ENCODE measurements at regions not wholly inside any gene's neighbourhood (a gene's known extent, or its start where the extent isn't known, plus 50 kb on each side); places are given as distances from the start of the nearest gene placed in this dataset.
"Not testable (repeated sequence)": the region's sequence is repeated elsewhere in the genome, so short reads cannot be mapped to it uniquely, and the experiment has no call there.

DNA sequence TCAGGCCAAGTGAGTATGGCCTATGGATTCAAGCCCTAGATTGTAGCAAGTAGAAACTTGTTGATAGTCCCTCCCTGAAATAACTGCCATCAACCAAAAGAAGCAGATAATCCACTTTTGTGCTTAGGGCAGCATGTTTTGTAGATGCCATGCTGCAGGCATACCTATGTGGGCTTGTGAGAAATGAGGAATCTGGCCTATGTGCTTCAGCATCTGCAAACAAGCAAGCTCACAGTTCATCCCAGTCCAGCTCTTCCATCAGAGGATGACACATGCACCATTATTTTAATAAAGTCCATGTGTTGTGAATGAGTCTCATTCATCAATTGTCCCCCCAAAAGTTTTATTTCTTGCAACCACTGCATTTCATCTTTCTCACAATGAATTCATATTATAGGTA, 421.9 kb upstream of the DIPK2B start:
- H3K27ac ChIP-seq (ENCODE audit: low read depth, low read length): no peak overlapping the region
- no peak overlapping the region for H3K9ac ChIP-seq (ENCODE audit: low read depth in 1 of 2, low read length in 2 of 2)
- no peak overlapping the region for H3K4me3 ChIP-seq (ENCODE audit: low read depth in 1 of 2, low read length in 2 of 2)
- no peaks in the 10 kb centered on the region for H3K4me1 ChIP-seq (ENCODE audit: control insufficient read depth in 1 of 2, insufficient read depth in 2 of 2, low read length in 2 of 2)
- H3K36me3 ChIP-seq (ENCODE audit: control insufficient read depth in 1 of 2, insufficient read depth in 2 of 2, low read length in 2 of 2): no peaks in the 10 kb centered on the region
- no peaks in the 10 kb centered on the region for H3K27me3 ChIP-seq (ENCODE audit: control insufficient read depth in 1 of 2, insufficient read depth in 2 of 2, low read length in 2 of 2)
- H3K9me3 ChIP-seq (ENCODE audit: control insufficient read depth in 1 of 2, low read length in 2 of 2): no peaks in the 10 kb centered on the region

GRCh38 chrX:45622042-45622423, 421.4 kb upstream of the DIPK2B start:
- no peaks in the 10 kb centered on the region for H3K4me1 ChIP-seq (ENCODE audit: control insufficient read depth in 1 of 2, insufficient read depth in 2 of 2, low read length in 2 of 2)
- no peak overlapping the region for H3K27ac ChIP-seq (ENCODE audit: low read depth, low read length)
- no peaks in the 10 kb centered on the region for H3K9me3 ChIP-seq (ENCODE audit: control insufficient read depth in 1 of 2, low read length in 2 of 2)
- no peaks in the 10 kb centered on the region for H3K27me3 ChIP-seq (ENCODE audit: control insufficient read depth in 1 of 2, insufficient read depth in 2 of 2, low read length in 2 of 2)
- H3K9ac ChIP-seq (ENCODE audit: low read depth in 1 of 2, low read length in 2 of 2): no peak overlapping the region
- no peak overlapping the region for H3K4me3 ChIP-seq (ENCODE audit: low read depth in 1 of 2, low read length in 2 of 2)
- H3K36me3 ChIP-seq (ENCODE audit: control insufficient read depth in 1 of 2, insufficient read depth in 2 of 2, low read length in 2 of 2): no peaks in the 10 kb centered on the region

DNA sequence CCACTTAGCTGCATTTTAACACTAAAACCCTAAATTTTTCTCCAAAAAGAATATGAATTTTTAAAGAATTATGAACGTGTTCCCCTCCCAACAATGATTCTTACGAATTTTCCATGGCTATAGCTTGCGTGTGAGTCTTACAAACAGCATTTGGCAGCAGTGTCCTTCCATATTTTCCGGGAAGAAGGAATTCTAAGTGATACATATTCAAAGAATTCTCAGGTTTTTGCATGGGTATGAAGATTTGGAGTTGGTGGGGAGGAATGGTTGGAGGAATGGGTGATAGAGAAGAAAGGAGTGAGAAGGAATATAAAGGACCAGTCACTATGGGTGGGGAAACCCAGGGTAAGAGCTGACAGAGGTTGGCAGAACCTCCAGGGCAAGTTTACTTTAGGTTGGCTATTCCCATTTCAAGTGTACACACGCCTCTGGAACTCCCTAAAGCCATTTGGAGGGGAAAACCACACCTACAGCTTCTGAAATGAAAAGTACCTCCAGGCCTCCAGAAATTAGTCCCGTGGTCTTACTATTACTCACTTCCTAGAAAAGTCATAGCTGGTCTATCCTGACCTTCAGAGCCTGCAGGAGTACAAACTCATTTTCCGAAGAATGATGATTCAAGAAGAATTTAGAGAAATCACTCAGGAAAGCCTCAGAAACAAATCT, 420.8 kb upstream of the DIPK2B start:
- H3K36me3 ChIP-seq (ENCODE audit: control insufficient read depth in 1 of 2, insufficient read depth in 2 of 2, low read length in 2 of 2): no peaks in the 10 kb centered on the region
- no peak overlapping the region for H3K4me3 ChIP-seq (ENCODE audit: low read depth in 1 of 2, low read length in 2 of 2)

DNA sequence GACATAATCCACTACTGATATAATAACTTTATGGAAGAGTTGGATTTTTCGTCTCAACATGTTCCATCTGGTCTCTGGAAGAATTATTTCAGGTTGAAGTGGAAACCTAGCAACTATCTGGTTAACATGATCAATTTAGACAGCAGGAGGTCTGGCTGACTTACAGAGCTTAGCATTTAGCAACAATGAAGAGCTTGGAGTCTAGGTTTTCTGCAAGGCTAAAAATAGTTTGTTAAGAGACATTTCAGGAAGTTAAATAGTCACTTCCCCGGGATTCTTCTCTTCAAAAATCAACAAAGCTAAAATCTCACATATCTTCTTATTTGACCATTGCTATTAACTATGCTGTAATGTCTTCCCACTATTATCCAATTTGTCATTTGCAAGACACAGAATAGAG, 418.6 kb upstream of the DIPK2B start:
- H3K9ac ChIP-seq (ENCODE audit: low read depth in 1 of 2, low read length in 2 of 2): no peak overlapping the region
- H3K9me3 ChIP-seq (ENCODE audit: control insufficient read depth in 1 of 2, low read length in 2 of 2): no peaks in the 10 kb centered on the region
- H3K4me1 ChIP-seq (ENCODE audit: control insufficient read depth in 1 of 2, insufficient read depth in 2 of 2, low read length in 2 of 2): no peaks in the 10 kb centered on the region
- H3K27me3 ChIP-seq (ENCODE audit: control insufficient read depth in 1 of 2, insufficient read depth in 2 of 2, low read length in 2 of 2): no peaks in the 10 kb centered on the region
- H3K27ac ChIP-seq (ENCODE audit: low read depth, low read length): no peak overlapping the region
- no peaks in the 10 kb centered on the region for H3K36me3 ChIP-seq (ENCODE audit: control insufficient read depth in 1 of 2, insufficient read depth in 2 of 2, low read length in 2 of 2)
- no peak overlapping the region for H3K4me3 ChIP-seq (ENCODE audit: low read depth in 1 of 2, low read length in 2 of 2)

More for the DNA sequence above, 420.8 kb upstream of the DIPK2B start:
- H3K4me1 ChIP-seq (ENCODE audit: control insufficient read depth in 1 of 2, insufficient read depth in 2 of 2, low read length in 2 of 2): no peaks in the 10 kb centered on the region
- H3K27ac ChIP-seq (ENCODE audit: low read depth, low read length): no peak overlapping the region
- no peaks in the 10 kb centered on the region for H3K9me3 ChIP-seq (ENCODE audit: control insufficient read depth in 1 of 2, low read length in 2 of 2)
- no peaks in the 10 kb centered on the region for H3K27me3 ChIP-seq (ENCODE audit: control insufficient read depth in 1 of 2, insufficient read depth in 2 of 2, low read length in 2 of 2)
- H3K9ac ChIP-seq (ENCODE audit: low read depth in 1 of 2, low read length in 2 of 2): no peak overlapping the region

DNA sequence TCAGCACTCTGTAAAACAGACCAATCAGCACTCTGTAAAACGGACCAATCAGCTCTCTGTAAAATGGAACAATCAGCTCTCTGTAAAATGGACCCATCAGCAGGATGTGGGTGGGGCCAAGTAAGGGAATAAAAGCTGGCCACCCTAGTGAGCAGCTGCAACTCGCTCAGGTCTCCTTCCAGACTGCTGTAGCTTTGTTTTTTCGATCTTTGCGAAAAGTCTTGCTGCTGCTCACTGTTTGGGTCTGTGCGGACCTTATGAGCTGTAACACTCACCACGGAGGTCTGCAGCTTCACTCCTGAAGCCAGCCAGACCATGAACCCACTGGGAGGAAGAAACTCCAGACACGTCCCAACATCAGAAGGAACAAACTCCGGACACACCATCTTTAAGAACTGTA, 414.9 kb upstream of the DIPK2B start:
- H3K4me1 ChIP-seq (ENCODE audit: control insufficient read depth in 1 of 2, insufficient read depth in 2 of 2, low read length in 2 of 2); H3K36me3 ChIP-seq (ENCODE audit: control insufficient read depth in 1 of 2, insufficient read depth in 2 of 2, low read length in 2 of 2); H3K4me3 ChIP-seq (ENCODE audit: low read depth in 1 of 2, low read length in 2 of 2); H3K9me3 ChIP-seq (ENCODE audit: control insufficient read depth in 1 of 2, low read length in 2 of 2); H3K27me3 ChIP-seq (ENCODE audit: control insufficient read depth in 1 of 2, insufficient read depth in 2 of 2, low read length in 2 of 2); H3K27ac ChIP-seq (ENCODE audit: low read depth, low read length); H3K9ac ChIP-seq (ENCODE audit: low read depth in 1 of 2, low read length in 2 of 2): not testable (repeated sequence)

DNA sequence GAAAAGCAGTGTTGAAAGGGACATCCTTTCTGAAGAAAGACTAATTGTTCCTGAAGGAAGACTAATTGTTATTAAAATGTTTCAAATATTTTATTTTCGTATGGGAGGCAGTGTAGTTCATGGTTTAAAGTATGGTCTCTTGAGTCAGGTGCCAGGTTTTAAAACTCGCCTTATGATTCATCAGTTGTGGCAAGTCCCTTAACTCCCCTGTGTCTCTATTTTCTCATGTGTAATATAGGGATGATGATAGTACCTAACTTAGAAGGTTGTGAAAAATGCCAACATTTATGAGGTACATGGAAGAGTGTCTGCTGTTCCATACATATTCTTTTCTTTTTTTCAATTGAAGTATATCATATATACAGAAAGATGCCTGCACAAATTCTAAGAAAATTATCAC, 414.2 kb upstream of the DIPK2B start:
- H3K4me3 ChIP-seq (ENCODE audit: low read depth in 1 of 2, low read length in 2 of 2): no peak overlapping the region
- H3K36me3 ChIP-seq (ENCODE audit: control insufficient read depth in 1 of 2, insufficient read depth in 2 of 2, low read length in 2 of 2): no peaks in the 10 kb centered on the region
- no peak overlapping the region for H3K27ac ChIP-seq (ENCODE audit: low read depth, low read length)
- no peaks in the 10 kb centered on the region for H3K4me1 ChIP-seq (ENCODE audit: control insufficient read depth in 1 of 2, insufficient read depth in 2 of 2, low read length in 2 of 2)
- no peaks in the 10 kb centered on the region for H3K9me3 ChIP-seq (ENCODE audit: control insufficient read depth in 1 of 2, low read length in 2 of 2)
- H3K9ac ChIP-seq (ENCODE audit: low read depth in 1 of 2, low read length in 2 of 2): no peak overlapping the region
- no peaks in the 10 kb centered on the region for H3K27me3 ChIP-seq (ENCODE audit: control insufficient read depth in 1 of 2, insufficient read depth in 2 of 2, low read length in 2 of 2)

DNA sequence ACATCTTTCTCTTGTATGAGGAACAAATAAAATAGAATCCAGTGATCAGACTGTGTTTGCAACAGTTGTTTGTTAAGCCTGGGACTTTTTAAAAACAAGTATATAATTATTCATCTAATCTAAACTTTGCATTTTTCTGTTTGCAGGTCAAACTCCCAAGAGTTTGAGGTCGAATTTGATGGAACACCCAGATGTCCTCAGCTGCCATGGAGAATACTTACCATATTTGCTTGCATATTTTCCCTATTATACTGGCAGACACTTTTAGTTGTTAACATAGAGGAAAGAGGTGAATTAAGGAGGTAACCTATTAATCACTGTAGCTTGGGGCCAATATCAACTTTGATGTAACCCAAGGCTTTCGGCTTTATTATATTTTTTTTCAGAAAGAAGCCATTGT, 401.5 kb upstream of the DIPK2B start:
- Histone ChIP-seq H3K27me3 (ENCODE audit: control insufficient read depth in 1 of 2, insufficient read depth in 2 of 2, low read length in 2 of 2) (no peaks in the 10 kb centered on the region), H3K9ac (ENCODE audit: low read depth in 1 of 2, low read length in 2 of 2) (no peak overlapping the region), H3K36me3 (ENCODE audit: control insufficient read depth in 1 of 2, insufficient read depth in 2 of 2, low read length in 2 of 2) (no peaks in the 10 kb centered on the region), H3K4me1 (ENCODE audit: control insufficient read depth in 1 of 2, insufficient read depth in 2 of 2, low read length in 2 of 2) (no peaks in the 10 kb centered on the region), H3K27ac (ENCODE audit: low read depth, low read length) (no peak overlapping the region), H3K4me3 (ENCODE audit: low read depth in 1 of 2, low read length in 2 of 2) (no peak overlapping the region), H3K9me3 (ENCODE audit: control insufficient read depth in 1 of 2, low read length in 2 of 2) (no peaks in the 10 kb centered on the region)

GRCh38 chrX:45601052-45601451, 400.4 kb upstream of the DIPK2B start:
- no peak overlapping the region for H3K27ac ChIP-seq (ENCODE audit: low read depth, low read length)
- no peak overlapping the region for H3K9ac ChIP-seq (ENCODE audit: low read depth in 1 of 2, low read length in 2 of 2)
- H3K36me3 ChIP-seq (ENCODE audit: control insufficient read depth in 1 of 2, insufficient read depth in 2 of 2, low read length in 2 of 2): no peaks in the 10 kb centered on the region
- no peak overlapping the region for H3K4me3 ChIP-seq (ENCODE audit: low read depth in 1 of 2, low read length in 2 of 2)
- no peaks in the 10 kb centered on the region for H3K4me1 ChIP-seq (ENCODE audit: control insufficient read depth in 1 of 2, insufficient read depth in 2 of 2, low read length in 2 of 2)
- no peaks in the 10 kb centered on the region for H3K9me3 ChIP-seq (ENCODE audit: control insufficient read depth in 1 of 2, low read length in 2 of 2)
- H3K27me3 ChIP-seq (ENCODE audit: control insufficient read depth in 1 of 2, insufficient read depth in 2 of 2, low read length in 2 of 2): no peaks in the 10 kb centered on the region

- Histone ChIP-seq H3K9ac (ENCODE audit: low read depth in 1 of 2, low read length in 2 of 2) (no peak overlapping the region), H3K36me3 (ENCODE audit: control insufficient read depth in 1 of 2, insufficient read depth in 2 of 2, low read length in 2 of 2) (no peaks in the 10 kb centered on the region), H3K4me1 (ENCODE audit: control insufficient read depth in 1 of 2, insufficient read depth in 2 of 2, low read length in 2 of 2) (no peaks in the 10 kb centered on the region), H3K4me3 (ENCODE audit: low read depth in 1 of 2, low read length in 2 of 2) (no peak overlapping the region), H3K27me3 (ENCODE audit: control insufficient read depth in 1 of 2, insufficient read depth in 2 of 2, low read length in 2 of 2) (no peaks in the 10 kb centered on the region), H3K27ac (ENCODE audit: low read depth, low read length) (no peak overlapping the region), H3K9me3 (ENCODE audit: control insufficient read depth in 1 of 2, low read length in 2 of 2) (no peaks in the 10 kb centered on the region)
Measured at GRCh38 chrX:45598861-45599260, 398.2 kb upstream of the DIPK2B start.

DNA sequence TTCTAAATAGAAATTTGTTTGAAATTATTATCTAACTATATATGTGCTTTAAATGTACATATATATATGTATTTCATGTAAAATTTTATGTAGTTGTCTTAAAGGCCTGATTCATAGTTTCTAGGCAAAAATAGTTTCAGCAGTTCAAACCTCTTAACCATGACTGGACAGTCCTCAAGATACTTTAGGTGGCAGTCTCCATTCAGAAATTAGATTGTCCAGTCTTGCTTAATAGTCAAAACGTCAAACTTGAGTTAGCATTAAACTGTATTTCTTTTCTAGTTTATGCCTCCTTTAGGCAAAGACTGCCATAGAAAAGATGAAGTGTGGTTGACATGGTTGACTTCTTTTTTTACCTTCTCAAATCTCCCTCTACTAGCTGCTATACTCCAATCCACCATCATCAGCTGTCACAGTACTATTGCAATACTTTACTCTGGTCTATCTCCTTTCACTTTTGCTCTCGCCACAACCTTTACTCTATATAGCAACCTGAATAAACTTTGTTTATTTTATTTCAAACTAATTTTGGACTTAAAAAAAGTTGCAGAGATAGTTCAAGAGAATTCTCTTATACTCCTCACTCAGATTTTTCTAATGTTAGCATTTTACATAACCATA, 395.6 kb upstream of the DIPK2B start:
- H3K27me3 ChIP-seq (ENCODE audit: control insufficient read depth in 1 of 2, insufficient read depth in 2 of 2, low read length in 2 of 2): no peaks in the 10 kb centered on the region
- no peak overlapping the region for H3K27ac ChIP-seq (ENCODE audit: low read depth, low read length)
- no peaks in the 10 kb centered on the region for H3K36me3 ChIP-seq (ENCODE audit: control insufficient read depth in 1 of 2, insufficient read depth in 2 of 2, low read length in 2 of 2)

More for the DNA sequence above, 395.6 kb upstream of the DIPK2B start:
- Histone ChIP-seq H3K9me3 (ENCODE audit: control insufficient read depth in 1 of 2, low read length in 2 of 2) (no peaks in the 10 kb centered on the region), H3K4me1 (ENCODE audit: control insufficient read depth in 1 of 2, insufficient read depth in 2 of 2, low read length in 2 of 2) (no peaks in the 10 kb centered on the region), H3K9ac (ENCODE audit: low read depth in 1 of 2, low read length in 2 of 2) (no peak overlapping the region), H3K4me3 (ENCODE audit: low read depth in 1 of 2, low read length in 2 of 2) (no peak overlapping the region)
